Ureter (tissue), 1 donor: ENCODE measurements at regions not wholly inside any gene's neighbourhood (a gene's known extent, or its start where the extent isn't known, plus 50 kb on each side); places are given as distances from the start of the nearest gene placed in this dataset.

ENCODE experiments used
- DNase-seq: peaks from one replicate; pipeline ENCODE4 v3.0.0-alpha.2; 2020; ENCODE audit warnings: low spot score
- donor health status: DM: yes; HTN: yes; CAD: no.

GRCh38 chr7:52053525-52053924, 736.9 kb upstream of the COBL start:
- no peak for DNase-seq

GRCh38 chr7:52030722-52031121, 714.1 kb upstream of the COBL start:
- no peak for DNase-seq

GRCh38 chr7:52026140-52026539, 709.5 kb upstream of the COBL start:
- DNase-seq, result no peak

- no peak for DNase-seq
These were observed 704.7 kb upstream of the COBL start for GRCh38 chr7:52021343-52021742.

- DNase-seq, result no peak
These were observed 702.1 kb upstream of the COBL start for GRCh38 chr7:52018680-52019054.

GRCh38 chr7:52017802-52018679, 701.4 kb upstream of the COBL start:
- DNase-seq, result no peak

GRCh38 chr7:52009181-52009580, 692.6 kb upstream of the COBL start:
- DNase-seq, result no peak

GRCh38 chr7:52006674-52007073, 690.1 kb upstream of the COBL start:
- DNase-seq, result no peak

GRCh38 chr7:52005613-52006012, 689.0 kb upstream of the COBL start:
- DNase-seq, result no peak

- no peak for DNase-seq
These were observed 679.1 kb upstream of the COBL start for GRCh38 chr7:51995596-51996179.

- DNase-seq, result no peak
These were observed 666.0 kb upstream of the COBL start for GRCh38 chr7:51982653-51983052.

- DNase-seq, result no peak
These were observed 664.2 kb upstream of the COBL start for GRCh38 chr7:51980812-51981211.

GRCh38 chr7:51980313-51980712, 663.7 kb upstream of the COBL start:
- DNase-seq, result no peak

GRCh38 chr7:51977913-51978312, 661.3 kb upstream of the COBL start:
- no peak for DNase-seq

GRCh38 chr7:51973939-51974338, 657.3 kb upstream of the COBL start:
- DNase-seq, result no peak

GRCh38 chr7:51973071-51973470, 656.5 kb upstream of the COBL start:
- no peak for DNase-seq

- no peak for DNase-seq
These were observed 654.5 kb upstream of the COBL start for GRCh38 chr7:51970961-51971665.

GRCh38 chr7:51968461-51968860, 651.9 kb upstream of the COBL start:
- no peak for DNase-seq

GRCh38 chr7:51965454-51965853, 648.8 kb upstream of the COBL start:
- no peak for DNase-seq

- no peak for DNase-seq
These were observed 645.2 kb upstream of the COBL start for GRCh38 chr7:51961804-51962203.

- DNase-seq, result no peak
These were observed 634.2 kb upstream of the COBL start for GRCh38 chr7:51950813-51951212.

- no peak for DNase-seq
These were observed 633.4 kb upstream of the COBL start for GRCh38 chr7:51949726-51950644.
